Loucy (cell line): ENCODE measurements at regions not wholly inside any gene's neighbourhood (a gene's known extent, or its start where the extent isn't known, plus 50 kb on each side); places are given as distances from the start of the nearest gene placed in this dataset.

Experiments
- CTCF ChIP-seq: fragments of 200-600 bp; sonication (generic); conservative IDR thresholded peaks from 2 replicates; pipeline ENCODE4 v1.5.1; 2014; ENCODE audit warnings: mild to moderate bottlenecking, antibody characterized with exemption, low read length
- EZH2phosphoT487 ChIP-seq: fragments of 200-600 bp; IDR thresholded peaks from 2 replicates; pipeline ENCODE4 v1.6.1; 2018; ENCODE audit warnings: antibody characterized with exemption, mild to moderate bottlenecking, moderate library complexity, borderline replicate concordance

- TF ChIP-seq CTCF, result no peak
- no peak for TF ChIP-seq EZH2phosphoT487
These were observed 648.5 kb downstream of the BNC2 start for GRCh38 chr9:16221822-16222547.
